ENCODE measurements at regions not wholly inside any gene's neighbourhood (a gene's known extent, or its start where the extent isn't known, plus 50 kb on each side); places are given as distances from the start of the nearest gene placed in this dataset.

DNA sequence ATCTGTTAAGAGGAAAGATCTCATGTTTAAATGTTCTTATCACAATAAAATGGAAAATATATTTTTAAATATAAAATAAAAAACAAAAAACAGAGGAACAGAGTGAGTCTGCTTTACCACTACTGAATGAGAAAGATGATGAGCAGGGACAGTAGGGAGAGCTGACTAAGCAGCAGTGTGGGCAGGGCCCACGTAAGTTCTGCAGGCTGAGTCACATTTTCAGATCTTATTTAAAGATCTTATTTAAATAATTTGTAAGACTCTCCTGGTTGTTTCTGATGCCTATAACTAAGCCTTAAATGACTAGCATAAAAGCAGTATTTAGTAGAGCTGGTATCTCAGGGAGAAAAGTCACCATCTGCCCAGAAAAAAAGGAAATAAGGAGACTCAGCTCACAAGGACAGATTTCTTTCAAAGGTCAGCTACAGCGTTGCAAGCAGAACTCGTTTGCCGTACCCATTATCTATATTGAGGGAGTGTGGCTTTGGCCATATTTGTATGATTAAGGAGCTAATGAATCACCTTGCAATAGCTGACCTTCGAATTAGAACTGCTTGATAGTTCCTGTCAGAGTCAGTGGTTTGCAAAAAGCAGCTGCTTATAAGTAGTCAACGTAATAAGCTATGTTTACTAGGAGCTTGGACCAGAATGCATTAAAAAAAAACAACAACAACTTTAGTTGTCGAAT, 322.1 kb upstream of the CHAC2 start:
- no peak for DNase-seq

DNA sequence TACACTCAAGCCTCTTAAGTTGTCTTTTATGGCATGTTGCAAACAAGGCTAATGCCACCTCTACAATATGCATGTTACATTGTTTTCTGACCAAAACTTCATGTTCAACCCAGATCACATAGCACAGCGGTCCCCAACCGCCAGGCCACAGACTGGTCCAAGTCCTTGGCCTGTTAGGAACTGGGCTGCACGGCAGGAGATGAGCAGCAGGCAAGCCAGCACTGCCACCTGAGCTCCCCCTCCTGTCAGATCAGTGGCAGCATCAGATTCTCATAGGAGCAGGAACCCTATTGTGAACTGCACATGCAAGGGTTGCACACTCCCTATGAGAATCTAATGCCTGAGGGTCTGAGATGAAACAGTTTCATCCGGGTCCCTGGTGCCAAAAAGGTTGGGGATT, 324.8 kb upstream of the CHAC2 start:
- DNase-seq = no peak

DNA sequence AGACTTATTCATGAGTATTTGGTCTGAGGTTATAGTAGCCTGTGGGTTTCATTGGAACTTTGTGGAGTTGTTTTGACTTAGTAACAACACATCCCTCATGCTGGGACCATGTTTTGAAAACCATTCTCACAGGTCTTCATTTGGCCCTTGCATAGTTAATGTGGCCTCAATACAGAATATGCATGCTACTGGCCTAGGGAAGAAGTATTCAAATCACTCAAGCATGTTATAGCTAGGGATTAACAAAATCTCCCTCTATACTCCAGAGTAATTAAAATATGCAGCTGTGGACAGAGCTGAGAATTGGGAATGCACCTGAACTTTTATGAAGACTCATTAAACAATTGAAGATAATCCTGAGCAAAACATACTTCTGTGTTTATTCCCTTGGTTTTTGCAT, 325.5 kb upstream of the CHAC2 start:
- DNase-seq = no peak

DNA sequence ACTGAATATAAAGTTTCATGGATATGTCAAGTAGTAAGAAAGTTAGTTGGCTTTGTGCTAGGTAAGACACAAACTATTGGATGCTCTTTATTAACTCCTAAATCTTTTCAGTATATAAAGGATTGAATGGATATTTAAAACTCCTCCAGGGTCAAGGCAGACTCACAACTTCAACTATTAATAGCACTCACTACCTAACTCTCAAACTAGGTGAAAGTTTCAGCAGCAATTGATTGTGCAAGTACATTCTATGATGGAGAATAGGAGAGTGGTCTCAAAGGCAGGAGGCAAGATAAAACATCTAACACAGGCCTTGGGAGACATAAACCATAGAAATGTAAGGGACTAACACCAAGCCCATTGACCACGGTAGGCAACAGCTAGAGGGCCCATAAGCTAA, 328.9 kb upstream of the CHAC2 start:
- DNase-seq = no peak

DNA sequence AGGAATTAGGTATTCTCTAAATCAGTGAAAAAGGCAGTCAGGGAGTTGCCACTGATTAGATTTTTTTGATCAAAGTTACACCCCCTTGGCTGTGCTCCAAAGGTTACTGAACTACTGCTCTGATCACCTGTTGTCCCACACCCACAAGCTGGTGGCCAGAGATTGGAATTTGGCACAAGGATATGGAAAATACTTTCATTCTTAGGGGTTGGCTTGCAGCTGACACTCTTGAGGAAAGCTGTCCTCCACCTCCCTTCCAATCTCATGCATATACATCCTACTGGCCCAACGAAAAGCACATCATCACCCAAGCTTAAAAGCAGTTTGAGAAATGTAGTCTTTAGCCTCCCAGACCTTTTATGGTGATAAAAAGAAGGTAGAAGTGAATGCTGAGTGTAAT, 329.5 kb upstream of the CHAC2 start:
- no peak for DNase-seq

DNA sequence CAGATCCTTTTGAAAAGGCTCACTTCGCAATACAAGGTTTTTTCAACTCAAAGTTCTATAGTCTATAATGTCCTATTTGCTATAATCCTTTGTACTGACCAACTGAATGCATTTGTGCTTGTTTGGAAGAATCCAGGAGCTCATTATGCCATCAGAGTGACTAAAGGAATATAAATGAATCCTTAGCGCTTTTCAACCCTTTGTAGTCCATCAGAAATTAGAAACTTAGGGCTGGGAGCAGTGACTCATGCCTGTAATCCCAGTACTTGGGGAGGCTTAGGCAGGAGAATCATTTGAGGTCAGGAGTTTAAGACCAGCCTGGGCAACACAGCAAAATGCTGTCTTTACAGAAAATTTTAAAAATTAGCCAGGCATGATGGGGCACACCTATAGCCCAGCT, 330.2 kb upstream of the CHAC2 start:
- DNase-seq = no peak

DNA sequence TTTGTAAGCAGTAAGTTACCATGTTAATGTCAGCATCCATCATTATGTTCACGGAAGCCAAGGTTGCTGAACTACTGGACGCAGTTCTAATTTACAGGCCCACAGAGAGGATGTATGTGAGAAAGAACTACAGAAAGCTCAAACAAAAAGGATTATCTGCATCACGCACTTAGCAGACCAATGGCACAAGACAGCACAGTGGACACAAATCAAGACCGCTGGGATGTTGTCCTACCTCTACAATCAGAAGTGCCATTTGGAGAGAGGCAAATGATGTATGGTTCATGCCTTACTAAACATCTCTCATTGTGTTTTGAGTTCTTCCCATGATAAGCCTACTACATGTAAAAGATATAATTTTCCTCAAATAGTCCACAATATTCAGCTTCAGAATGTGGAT, 330.7 kb upstream of the CHAC2 start:
- no peak for DNase-seq

DNA sequence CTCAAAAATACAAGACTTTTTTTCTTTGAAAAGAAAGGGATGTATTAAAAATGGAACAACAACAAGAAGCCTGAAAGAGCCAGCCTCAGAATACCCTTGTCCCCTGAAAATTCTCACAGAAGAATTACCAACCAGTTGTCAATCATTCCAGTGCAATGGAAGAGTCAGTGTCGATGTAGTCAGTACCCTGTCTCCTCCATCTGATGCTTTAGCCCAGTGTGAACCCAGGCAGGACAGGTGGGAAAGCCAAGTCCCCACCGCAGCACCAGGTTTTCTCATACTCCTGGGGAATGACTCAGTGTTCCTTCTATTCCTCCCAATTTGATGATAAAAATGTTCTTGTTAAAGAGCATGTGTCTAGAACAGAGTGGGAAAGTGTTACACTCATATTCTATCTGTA, 332.0 kb upstream of the CHAC2 start:
- no peak for DNase-seq

DNA sequence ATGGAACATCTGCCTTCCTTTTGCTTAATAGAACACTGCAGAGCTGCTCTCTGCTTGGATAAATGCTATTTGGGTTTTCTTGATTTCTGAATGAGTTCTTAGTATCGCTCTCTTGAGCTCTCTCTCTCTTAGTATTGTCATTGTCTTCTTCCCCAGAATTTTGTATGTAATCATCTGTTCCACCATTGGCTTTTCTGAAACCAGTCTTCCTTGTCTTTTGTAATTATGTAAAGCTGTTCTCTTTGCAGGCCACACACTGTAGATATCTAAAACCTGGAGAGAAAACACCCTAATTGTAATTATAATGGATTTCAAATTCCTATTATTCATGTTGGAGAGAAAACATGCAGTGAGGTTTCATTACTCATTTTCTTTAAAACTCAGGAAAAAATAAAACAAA, 333.1 kb upstream of the CHAC2 start:
- DNase-seq = no peak

DNA sequence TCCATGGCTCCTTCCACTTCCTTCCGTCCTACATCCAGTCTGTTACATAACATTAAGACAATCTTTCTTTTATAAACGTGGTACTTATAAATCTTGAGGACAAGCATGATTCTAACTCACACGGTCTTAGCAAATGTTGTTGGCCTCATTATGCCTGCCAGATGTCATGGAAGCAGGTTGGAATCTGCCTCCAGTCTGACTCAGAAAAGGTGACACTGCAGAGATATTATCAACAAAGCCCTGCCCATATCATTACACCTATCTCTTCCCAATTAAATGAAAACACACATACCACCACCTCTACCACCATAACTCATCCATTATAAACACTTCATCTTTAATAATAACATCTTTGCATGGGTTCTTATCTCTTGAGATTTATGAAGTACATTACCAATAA, 334.7 kb upstream of the CHAC2 start:
- DNase-seq = no peak

DNA sequence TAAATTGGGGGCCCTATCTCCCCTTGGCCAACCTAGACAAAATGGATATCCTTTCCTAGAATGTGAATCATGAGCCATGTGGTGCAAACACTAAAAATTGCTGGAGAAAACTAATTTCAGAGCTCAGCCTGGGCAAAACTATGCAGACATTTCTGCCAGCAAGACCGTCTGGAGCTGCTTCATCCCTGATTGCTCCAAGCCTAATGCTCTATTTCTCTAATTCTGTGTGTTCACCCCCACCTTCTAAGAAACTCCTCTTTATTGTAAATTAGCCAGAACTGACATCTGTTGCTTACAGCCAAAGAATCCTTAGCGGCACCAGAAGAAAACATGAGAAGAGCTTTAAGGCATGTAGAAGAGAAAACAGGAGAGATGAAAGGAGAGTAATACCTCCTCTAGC, 337.7 kb upstream of the CHAC2 start:
- DNase-seq = no peak

DNA sequence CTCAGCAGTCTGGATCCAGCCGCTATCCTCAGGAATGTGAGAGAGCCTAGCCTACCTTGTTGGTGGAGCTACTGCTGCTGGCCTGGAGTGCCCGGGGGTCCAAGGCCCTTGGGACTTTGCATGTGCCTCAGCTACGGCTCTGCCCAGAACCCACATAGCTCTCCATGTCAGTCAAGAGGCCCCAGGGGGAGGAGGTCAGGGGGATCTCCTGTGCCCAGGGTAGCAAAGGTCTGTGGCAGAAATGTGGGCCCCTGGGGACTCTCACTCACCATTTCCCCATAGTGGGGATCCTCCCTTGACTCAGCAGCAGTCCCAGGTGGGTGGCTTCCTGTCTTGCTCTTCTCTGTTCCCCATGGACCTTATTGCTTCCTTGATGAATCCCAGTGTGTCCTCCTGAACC, 342.7 kb upstream of the CHAC2 start:
- no peak for DNase-seq

DNA sequence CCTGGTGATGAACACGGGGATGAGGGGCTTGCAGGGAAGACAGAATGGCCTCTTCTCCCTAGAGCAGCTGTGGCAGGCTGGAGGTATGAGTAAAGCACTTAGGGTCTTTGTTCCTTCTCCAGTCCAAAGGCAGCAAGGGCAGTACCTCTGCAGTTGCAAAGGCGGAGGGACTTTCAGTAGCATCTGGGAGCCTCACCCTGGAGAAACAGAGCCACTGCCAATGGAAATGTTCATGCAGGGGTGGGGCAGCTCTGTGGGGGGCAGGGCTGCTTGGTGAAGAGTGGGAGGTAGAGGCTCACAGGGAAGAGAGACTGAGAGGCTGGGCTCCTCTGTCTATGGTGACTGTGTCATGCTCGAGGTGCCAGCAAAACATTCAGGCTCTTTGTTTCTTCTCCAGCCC, 344.1 kb upstream of the CHAC2 start:
- no peak for DNase-seq

DNA sequence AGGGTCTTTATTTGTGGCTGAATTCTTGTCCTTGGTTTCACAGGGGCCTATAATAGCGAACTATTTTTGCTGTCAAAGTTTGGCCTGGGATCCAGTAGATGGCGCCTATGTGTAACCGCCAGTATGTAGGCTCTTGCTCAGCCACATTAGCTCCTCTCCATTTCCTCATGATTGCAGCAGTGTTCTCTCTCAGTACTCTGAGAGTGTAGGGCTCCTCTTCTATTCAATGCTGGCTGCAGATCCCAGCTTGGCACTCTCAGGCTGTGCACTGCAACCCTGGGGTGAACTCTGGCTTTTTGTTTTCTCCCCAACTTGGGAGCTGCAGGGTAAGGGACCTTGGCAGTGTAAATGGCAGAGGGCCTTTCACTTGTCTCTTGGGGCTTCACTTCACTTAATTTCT, 344.6 kb upstream of the CHAC2 start:
- no peak for DNase-seq

DNA sequence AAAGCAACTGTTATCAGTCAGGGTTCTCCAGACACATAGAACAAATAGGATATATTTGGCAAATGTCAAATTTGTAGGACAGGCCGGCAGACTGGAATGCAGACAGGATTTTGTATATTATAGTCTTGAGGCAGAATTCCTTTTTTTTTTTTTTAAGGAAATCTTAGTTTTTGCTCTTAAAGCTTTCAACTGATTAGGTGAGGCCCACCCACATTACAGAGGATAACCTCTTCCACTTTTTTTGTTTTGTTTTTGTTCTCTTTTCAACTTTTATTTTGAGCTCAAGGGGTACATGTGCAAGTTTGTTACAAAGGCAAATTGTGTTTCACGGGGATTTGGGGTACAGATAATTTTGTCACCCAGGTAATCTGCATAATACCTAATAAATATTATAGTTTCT, 350.2 kb upstream of the CHAC2 start:
- no peak for DNase-seq

DNA sequence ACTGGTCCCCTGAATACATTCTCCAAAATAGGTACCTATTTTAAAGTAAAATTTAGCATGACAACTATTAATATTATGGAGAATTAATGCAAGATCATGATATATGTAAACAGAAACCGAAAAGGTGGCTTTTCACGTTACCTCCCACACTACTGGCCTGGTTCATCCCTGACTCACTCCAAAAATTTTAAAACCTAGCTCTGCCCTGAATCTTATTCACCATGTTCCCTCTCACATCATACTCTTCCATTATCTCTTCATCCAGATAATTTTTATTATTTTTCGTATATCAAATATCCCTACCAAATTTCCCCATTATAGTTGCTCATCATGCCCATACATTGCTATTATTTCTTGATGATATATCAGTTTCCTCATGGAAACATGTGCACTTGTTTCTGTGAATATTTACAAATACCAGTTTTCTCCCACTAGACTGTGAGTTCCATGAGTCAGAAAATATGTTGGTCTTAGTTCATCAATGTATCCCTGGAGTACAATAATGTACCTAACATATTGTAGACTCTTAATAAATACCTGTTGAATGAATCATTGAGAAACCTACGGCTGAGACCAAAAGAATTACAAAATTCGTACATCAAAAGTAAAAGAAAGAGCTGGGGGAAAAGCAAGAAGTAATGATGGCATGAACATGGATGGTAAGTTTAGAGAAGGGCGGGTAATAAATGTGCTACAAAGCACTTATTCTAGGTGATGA, 360.1 kb upstream of the CHAC2 start:
- no peak for DNase-seq

DNA sequence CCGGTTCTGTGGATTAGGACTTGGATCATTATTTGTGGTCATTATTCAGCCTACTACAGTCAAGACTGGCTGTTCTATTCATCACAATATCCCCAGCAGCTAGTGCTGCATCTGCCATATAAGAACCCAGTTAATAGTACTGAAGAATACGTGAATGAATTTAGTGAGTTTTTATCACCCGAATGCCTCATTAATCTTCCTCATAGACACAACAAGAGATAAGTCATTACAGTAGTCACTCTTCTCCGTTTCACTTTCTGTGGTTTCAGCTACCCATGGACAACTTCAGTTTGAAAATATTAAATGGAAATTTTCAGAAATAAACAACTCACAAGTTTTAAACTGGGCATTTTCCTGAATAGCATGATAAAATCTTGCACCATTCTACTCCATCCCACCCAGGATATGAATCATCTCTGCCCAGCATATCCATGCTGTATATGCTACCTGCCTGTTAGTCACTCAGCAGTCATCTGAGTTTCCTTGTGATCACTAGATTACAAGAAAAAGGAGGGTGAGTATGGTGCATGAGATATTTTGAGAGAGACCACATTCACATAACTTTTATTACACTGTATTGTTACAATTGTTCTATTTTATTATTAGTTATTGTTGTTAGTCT, 363.7 kb upstream of the CHAC2 start:
- no peak for DNase-seq

DNA sequence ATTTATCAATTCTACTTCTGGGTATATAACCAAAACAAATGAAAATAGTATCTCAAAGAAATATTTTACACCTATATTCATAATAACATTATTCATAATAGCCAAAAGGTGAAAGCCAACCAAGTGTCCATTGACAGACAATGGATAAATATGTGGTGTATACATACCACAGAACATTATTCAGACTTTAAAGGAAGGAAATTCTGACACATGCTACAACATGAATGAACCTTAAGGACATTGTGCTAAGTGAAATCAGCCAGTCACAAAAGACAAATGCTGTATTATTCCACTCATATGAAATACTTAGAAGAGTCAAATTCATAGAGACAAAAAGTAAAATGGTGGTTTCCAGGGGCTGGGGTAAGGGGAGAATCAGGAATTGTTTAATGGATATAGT, 370.5 kb upstream of the CHAC2 start:
- DNase-seq = no peak

DNA sequence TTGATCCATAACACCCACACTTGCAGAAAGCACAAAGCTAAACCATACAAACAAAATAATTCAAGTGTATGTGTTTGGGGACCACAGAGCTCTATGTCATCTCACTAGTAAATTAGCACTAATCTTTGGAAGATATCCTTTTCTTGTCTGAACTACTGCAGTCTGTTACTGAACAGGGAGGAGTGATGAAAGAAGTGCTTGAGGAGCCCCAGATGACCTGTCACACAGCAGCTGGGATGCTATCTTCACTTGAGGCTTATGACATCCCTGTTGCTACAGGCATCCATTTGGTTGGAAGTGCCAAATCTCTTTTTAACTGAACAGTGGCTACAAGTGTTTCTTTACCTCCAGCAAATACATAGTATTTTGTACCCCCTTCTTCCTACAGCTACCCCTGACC, 386.3 kb upstream of the CHAC2 start:
- DNase-seq = no peak

DNA sequence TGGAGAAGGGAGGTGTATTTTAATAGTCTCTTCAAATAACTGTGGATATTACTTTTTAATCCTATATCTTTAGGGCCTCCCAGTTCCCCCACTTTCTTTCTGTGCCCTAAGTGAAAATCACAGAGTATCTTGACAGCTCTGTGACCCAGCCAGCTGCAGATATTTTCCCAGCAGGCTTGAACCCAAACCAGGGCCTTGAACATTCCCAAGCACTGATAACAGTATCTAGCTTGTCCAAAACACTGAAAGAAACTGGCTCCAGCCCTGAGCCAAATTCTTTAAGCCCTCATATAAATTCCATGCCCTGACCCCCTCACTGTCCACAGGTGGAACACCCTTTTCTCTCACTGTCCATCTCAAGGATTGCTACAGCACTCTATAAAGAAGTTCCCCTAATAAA, 388.1 kb upstream of the CHAC2 start:
- DNase-seq = no peak

DNA sequence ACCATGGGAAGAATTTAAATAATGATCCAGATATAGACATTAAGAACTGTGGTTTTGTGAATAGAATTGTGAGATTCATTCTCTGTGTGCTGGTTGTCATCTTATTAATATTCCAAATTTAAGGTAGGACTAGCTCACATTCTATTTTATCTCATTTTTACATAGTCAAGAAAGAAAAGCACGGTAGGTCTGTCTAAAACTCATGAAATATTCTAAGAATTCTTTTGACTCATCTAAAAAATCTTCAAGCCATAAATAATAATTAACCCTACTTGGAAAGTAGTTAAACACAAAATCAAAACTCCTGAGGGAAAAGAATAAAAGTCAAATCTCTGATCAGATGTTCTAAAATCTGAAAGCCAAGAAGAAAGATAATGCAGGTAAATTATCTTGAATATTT, 388.8 kb upstream of the CHAC2 start:
- no peak for DNase-seq

DNA sequence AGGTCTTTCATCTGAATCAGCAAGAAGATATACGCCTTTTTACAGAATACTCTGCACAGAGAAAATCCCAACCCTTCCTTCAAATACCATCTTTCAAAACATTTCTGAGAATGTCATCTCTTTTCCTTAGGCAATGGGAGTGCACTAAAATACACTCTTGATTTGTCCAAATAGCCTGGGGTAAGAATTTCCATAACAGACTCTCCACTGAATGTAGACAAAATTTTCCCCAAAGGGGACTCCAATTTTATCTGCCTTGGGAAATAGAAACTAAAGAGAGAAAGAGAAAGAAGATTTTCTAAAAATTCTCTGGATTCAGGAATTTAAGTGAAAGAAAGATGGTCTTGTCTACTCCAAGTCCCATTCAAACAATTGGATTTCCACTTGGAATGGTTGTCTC, 394.5 kb upstream of the CHAC2 start:
- DNase-seq = no peak

DNA sequence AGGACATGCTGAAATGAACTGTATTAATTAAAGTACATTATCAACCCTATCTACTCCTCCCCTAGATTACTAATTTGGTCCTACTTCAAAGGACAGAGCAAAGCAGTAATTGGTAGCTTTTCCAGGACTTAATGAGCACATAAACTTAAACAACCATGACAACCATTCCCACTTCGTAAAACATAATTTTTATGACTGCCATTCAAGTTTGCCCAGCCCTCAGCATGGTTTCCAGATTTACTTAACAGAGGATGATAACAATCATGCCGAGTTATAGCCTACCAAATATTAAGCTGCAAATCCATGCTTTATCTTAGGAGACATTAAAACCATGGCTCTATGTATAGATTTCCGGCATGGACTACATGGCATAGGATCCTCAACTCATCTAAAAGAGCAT, 401.1 kb upstream of the CHAC2 start:
- no peak for DNase-seq

DNA sequence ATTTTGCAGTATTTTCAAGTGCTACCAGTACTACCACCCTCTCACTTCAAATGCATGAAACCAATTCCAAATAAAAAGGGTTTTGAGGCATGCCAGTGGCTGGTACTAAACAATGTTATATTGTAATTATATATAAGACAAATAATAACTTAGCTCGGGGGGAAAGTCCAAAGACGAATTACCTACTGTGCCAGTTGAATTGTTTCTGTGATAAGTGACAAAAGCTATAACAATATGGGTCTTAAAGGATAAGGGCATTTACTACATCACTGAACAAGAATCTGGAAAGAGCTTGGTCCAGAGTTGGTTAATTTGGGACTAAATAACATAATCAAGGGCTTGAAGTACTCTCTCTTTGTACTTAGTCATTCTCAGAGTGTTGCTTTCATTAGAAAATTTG, 404.7 kb upstream of the CHAC2 start:
- no peak for DNase-seq
